GM23338 (cell line): ENCODE measurements at regions not wholly inside any gene's neighbourhood (a gene's known extent, or its start where the extent isn't known, plus 50 kb on each side); places are given as distances from the start of the nearest gene placed in this dataset.

Source experiments
- ATAC-seq: fragments of 200-7000 bp; cut with Tn5 transposase; 3 replicates; pipeline ENCODE4 v1.9.1; 2020
- DNase-seq: peaks from one replicate; pipeline ENCODE4 v3.0.0-alpha.2; 2015; ENCODE audit warnings: low spot score
- H2AFZ ChIP-seq: fragments of 200-600 bp; sonication (generic); 2 replicates; pipeline ENCODE4 v1.8.0; 2016; ENCODE audit warnings: antibody characterized with exemption, mild to moderate bottlenecking, moderate library complexity
- H3F3A ChIP-seq: fragments of 200-600 bp; sonication (generic); replicated peaks from 2 replicates; pipeline ENCODE4 v1.8.0; 2017; ENCODE audit warnings: antibody characterized with exemption, mixed run types, low read depth
- H3K27ac ChIP-seq: fragments of 200-600 bp; sonication (generic); 2 replicates; pipeline ENCODE4 v1.6.1; 2016; ENCODE audit warnings: low read depth
- H3K27me3 ChIP-seq: fragments of 200-600 bp; sonication (generic); 2 replicates; pipeline ENCODE4 v1.8.0; 2016; ENCODE audit warnings: mild to moderate bottlenecking, mixed run types, moderate library complexity; ENCODE audit not compliant: insufficient read depth
- H3K36me3 ChIP-seq: fragments of 200-600 bp; sonication (generic); 2 replicates; pipeline ENCODE4 v1.8.0; 2016; ENCODE audit warnings: mild to moderate bottlenecking; ENCODE audit not compliant: insufficient read depth
- H3K4me1 ChIP-seq: fragments of 200-600 bp; sonication (generic); 2 replicates; pipeline ENCODE4 v1.8.0; 2016; ENCODE audit warnings: mild to moderate bottlenecking, moderate library complexity; ENCODE audit not compliant: insufficient read depth
- H3K4me2 ChIP-seq: fragments of 200-600 bp; sonication (generic); 2 replicates; pipeline ENCODE4 v1.7.1; 2017; ENCODE audit warnings: mixed run types
- H3K4me3 ChIP-seq: fragments of 200-600 bp; sonication (generic); 2 replicates; pipeline ENCODE4 v1.6.1; 2016; ENCODE audit warnings: mixed run types
- H3K79me2 ChIP-seq: fragments of 200-600 bp; sonication (generic); replicated peaks from 2 replicates; pipeline ENCODE4 v1.8.0; 2017; ENCODE audit warnings: mild to moderate bottlenecking; ENCODE audit not compliant: insufficient read depth
- H3K9me2 ChIP-seq: fragments of 200-600 bp; sonication (generic); 2 replicates; pipeline ENCODE4 v1.8.0; 2017; ENCODE audit not compliant: insufficient read depth
- H4K20me1 ChIP-seq: fragments of 200-600 bp; sonication (generic); replicated peaks from 2 replicates; pipeline ENCODE4 v1.8.0; 2017; ENCODE audit warnings: mild to moderate bottlenecking; ENCODE audit not compliant: insufficient read depth
- H3K27ac Mint-ChIP-seq: 2 replicates; pipeline ENCODE4 v1.8.0; 2020; ENCODE audit warnings: inconsistent platforms, mild to moderate bottlenecking, moderate library complexity, mixed read lengths
- H3K27me3 Mint-ChIP-seq: 3 replicates; pipeline ENCODE4 v1.8.0; 2022; ENCODE audit warnings: low read depth, mild to moderate bottlenecking, moderate library complexity, mixed read lengths, inconsistent platforms; ENCODE audit not compliant: insufficient read depth, poor library complexity
- H3K36me3 Mint-ChIP-seq: 3 replicates; pipeline ENCODE4 v1.8.0; 2021; ENCODE audit warnings: low read depth, mild to moderate bottlenecking, inconsistent platforms, moderate library complexity, mixed read lengths
- H3K4me1 Mint-ChIP-seq: 3 replicates; pipeline ENCODE4 v1.8.0; 2020; ENCODE audit warnings: mild to moderate bottlenecking, inconsistent platforms, mixed read lengths
- H3K4me3 Mint-ChIP-seq: 3 replicates; pipeline ENCODE4 v1.8.0; 2021; ENCODE audit warnings: moderate library complexity, mild to moderate bottlenecking, inconsistent platforms, mixed read lengths
- H3K9me3 Mint-ChIP-seq: 3 replicates; pipeline ENCODE4 v1.8.0; 2020; ENCODE audit warnings: moderate library complexity, mild to moderate bottlenecking, inconsistent platforms, mixed read lengths
- CREB1 ChIP-seq: fragments of 250-450 bp; sonication (Bioruptor Pico); IDR thresholded peaks from 2 replicates; pipeline ENCODE4 v1.5.0; 2020; ENCODE audit warnings: low read depth, mild to moderate bottlenecking, moderate library complexity
- EZH2 ChIP-seq: fragments of 200-600 bp; sonication (generic); IDR thresholded peaks from one replicate; pipeline ENCODE4 v1.8.0; 2017; ENCODE audit warnings: antibody characterized with exemption, mild to moderate bottlenecking, low read depth; ENCODE audit not compliant: unreplicated experiment
- EZH2phosphoT487 ChIP-seq: fragments of 200-600 bp; sonication (generic); IDR thresholded peaks from one replicate; pipeline ENCODE4 v1.8.1; 2018; ENCODE audit warnings: antibody characterized with exemption; ENCODE audit not compliant: unreplicated experiment
- JUNB ChIP-seq: IDR thresholded peaks from one replicate; pipeline ENCODE4 v1.6.1; 2016; ENCODE audit warnings: antibody characterized with exemption; ENCODE audit not compliant: unreplicated experiment
- NANOG ChIP-seq: IDR thresholded peaks from 2 replicates; pipeline ENCODE4 v1.6.1; 2016; ENCODE audit warnings: antibody characterized with exemption, borderline replicate concordance
- POLR2AphosphoS5 ChIP-seq: IDR thresholded peaks from 2 replicates; pipeline ENCODE4 v1.6.1; 2016; ENCODE audit warnings: antibody characterized with exemption, low read depth
- STAT1 ChIP-seq: IDR thresholded peaks from one replicate; pipeline ENCODE4 v1.6.1; 2016; ENCODE audit warnings: antibody characterized with exemption; ENCODE audit not compliant: unreplicated experiment
- ZNF114 ChIP-seq: fragments of 250-450 bp; sonication (Bioruptor Pico); IDR thresholded peaks from 2 replicates; pipeline ENCODE4 v1.5.0; 2020; ENCODE audit warnings: mild to moderate bottlenecking, moderate library complexity
- ZNF331 ChIP-seq: fragments of 250-450 bp; sonication (Bioruptor Pico); IDR thresholded peaks from 2 replicates; pipeline ENCODE4 v1.5.0; 2020; ENCODE audit warnings: low read depth, mild to moderate bottlenecking, moderate library complexity
- TF ChIP-seq, protein P1 (sequence below): fragments of 250-450 bp; sonication (Bioruptor Pico); IDR thresholded peaks from 2 replicates; pipeline ENCODE4 v1.5.0; 2020; ENCODE audit warnings: mild to moderate bottlenecking, moderate library complexity
- TF ChIP-seq, protein P2 (sequence below), 2 experiments: fragments of 200-600 bp in 1 of 2; sonication (generic) in 1 of 2; conservative IDR thresholded peaks; 2 replicates each; pipeline versions ENCODE4 v1.5.1 to v1.6.1; 2016 to 2017; ENCODE audit warnings: antibody characterized with exemption in 2 of 2, low read depth in 2 of 2, mild to moderate bottlenecking in 2 of 2, moderate library complexity in 1 of 2
- TF ChIP-seq, protein P3 (sequence below): IDR thresholded peaks from one replicate; pipeline ENCODE4 v1.6.1; 2018; ENCODE audit warnings: antibody characterized with exemption; ENCODE audit not compliant: unreplicated experiment
- TF ChIP-seq, protein P4 (sequence below): IDR thresholded peaks from 2 replicates; pipeline ENCODE4 v1.6.1; 2016; ENCODE audit warnings: antibody characterized with exemption

DNA sequence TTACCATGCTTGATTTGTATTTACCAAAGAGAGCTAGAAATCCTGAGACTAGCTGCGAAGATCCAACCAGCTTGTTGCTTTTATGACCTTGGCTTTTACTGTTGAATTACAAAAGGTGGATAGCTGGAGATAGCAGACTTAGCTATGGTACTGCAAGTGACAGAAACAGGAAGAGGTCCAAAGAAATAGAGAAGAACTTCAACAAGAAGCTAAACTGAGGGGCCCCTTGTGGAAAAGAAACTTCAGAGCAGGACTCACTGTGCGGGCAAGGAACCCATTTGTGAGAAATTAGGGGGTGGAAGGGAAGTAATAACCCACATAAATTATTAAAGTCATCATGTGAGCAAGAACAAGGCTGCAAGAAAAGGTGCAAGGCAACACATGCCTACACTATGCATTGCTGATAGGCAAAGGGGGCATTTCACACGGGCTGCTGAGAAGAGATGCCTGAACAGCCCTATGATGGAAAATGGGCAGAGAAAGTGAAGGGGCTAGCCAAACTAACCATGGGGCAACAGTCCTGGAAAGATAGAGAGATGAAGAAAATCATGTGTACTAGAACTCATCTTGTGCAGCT, 116.6 kb upstream of the PRDX6 start:
- Histone ChIP-seq H3K9me2 (peaks cover 14% of the 10 kb centered on the region; the same call in 1 of the 2 replicates), H3K27me3 (no peaks in the 10 kb centered on the region), H3F3A (no peaks in the 10 kb centered on the region), H3K4me1 (no peaks in the 10 kb centered on the region), H3K4me2 (peak overlapping the region; percentile 41; the same call in 1 of the 2 replicates), H3K36me3 (no peaks in the 10 kb centered on the region), H3K4me3 (no peak overlapping the region), H3K79me2 (no peaks in the 10 kb centered on the region), H3K27ac (no peak overlapping the region), H2AFZ (no peak overlapping the region), H4K20me1 (0 out of 2 replicates have a peak, but pooled peaks cover 3% of the 10 kb centered on the region)
- ATAC-seq (no peak), DNase-seq (no peak)
- TF ChIP-seq, protein P1, sequence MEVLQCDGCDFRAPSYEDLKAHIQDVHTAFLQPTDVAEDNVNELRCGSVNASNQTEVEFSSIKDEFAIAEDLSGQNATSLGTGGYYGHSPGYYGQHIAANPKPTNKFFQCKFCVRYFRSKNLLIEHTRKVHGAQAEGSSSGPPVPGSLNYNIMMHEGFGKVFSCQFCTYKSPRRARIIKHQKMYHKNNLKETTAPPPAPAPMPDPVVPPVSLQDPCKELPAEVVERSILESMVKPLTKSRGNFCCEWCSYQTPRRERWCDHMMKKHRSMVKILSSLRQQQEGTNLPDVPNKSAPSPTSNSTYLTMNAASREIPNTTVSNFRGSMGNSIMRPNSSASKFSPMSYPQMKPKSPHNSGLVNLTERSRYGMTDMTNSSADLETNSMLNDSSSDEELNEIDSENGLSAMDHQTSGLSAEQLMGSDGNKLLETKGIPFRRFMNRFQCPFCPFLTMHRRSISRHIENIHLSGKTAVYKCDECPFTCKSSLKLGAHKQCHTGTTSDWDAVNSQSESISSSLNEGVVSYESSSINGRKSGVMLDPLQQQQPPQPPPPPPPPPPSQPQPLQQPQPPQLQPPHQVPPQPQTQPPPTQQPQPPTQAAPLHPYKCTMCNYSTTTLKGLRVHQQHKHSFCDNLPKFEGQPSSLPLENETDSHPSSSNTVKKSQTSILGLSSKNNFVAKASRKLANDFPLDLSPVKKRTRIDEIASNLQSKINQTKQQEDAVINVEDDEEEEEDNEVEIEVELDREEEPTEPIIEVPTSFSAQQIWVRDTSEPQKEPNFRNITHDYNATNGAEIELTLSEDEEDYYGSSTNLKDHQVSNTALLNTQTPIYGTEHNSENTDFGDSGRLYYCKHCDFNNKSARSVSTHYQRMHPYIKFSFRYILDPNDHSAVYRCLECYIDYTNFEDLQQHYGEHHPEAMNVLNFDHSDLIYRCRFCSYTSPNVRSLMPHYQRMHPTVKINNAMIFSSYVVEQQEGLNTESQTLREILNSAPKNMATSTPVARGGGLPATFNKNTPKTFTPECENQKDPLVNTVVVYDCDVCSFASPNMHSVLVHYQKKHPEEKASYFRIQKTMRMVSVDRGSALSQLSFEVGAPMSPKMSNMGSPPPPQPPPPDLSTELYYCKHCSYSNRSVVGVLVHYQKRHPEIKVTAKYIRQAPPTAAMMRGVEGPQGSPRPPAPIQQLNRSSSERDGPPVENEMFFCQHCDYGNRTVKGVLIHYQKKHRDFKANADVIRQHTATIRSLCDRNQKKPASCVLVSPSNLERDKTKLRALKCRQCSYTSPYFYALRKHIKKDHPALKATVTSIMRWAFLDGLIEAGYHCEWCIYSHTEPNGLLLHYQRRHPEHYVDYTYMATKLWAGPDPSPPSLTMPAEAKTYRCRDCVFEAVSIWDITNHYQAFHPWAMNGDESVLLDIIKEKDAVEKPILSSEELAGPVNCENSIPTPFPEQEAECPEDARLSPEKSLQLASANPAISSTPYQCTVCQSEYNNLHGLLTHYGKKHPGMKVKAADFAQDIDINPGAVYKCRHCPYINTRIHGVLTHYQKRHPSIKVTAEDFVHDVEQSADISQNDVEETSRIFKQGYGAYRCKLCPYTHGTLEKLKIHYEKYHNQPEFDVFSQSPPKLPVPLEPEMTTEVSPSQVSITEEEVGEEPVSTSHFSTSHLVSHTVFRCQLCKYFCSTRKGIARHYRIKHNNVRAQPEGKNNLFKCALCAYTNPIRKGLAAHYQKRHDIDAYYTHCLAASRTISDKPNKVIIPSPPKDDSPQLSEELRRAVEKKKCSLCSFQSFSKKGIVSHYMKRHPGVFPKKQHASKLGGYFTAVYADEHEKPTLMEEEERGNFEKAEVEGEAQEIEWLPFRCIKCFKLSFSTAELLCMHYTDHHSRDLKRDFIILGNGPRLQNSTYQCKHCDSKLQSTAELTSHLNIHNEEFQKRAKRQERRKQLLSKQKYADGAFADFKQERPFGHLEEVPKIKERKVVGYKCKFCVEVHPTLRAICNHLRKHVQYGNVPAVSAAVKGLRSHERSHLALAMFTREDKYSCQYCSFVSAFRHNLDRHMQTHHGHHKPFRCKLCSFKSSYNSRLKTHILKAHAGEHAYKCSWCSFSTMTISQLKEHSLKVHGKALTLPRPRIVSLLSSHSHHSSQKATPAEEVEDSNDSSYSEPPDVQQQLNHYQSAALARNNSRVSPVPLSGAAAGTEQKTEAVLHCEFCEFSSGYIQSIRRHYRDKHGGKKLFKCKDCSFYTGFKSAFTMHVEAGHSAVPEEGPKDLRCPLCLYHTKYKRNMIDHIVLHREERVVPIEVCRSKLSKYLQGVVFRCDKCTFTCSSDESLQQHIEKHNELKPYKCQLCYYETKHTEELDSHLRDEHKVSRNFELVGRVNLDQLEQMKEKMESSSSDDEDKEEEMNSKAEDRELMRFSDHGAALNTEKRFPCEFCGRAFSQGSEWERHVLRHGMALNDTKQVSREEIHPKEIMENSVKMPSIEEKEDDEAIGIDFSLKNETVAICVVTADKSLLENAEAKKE (CRISPR knock-in tag) = no peak
- TF ChIP-seq ZNF114 (CRISPR knock-in tag) (no peak), CREB1 (CRISPR knock-in tag) (no peak), EZH2 (no peak), POLR2AphosphoS5 (no peak), NANOG (no peak), JUNB (no peak), EZH2phosphoT487 (no peak), ZNF331 (CRISPR knock-in tag) (no peak), STAT1 (no peak)
- TF ChIP-seq, protein P2, sequence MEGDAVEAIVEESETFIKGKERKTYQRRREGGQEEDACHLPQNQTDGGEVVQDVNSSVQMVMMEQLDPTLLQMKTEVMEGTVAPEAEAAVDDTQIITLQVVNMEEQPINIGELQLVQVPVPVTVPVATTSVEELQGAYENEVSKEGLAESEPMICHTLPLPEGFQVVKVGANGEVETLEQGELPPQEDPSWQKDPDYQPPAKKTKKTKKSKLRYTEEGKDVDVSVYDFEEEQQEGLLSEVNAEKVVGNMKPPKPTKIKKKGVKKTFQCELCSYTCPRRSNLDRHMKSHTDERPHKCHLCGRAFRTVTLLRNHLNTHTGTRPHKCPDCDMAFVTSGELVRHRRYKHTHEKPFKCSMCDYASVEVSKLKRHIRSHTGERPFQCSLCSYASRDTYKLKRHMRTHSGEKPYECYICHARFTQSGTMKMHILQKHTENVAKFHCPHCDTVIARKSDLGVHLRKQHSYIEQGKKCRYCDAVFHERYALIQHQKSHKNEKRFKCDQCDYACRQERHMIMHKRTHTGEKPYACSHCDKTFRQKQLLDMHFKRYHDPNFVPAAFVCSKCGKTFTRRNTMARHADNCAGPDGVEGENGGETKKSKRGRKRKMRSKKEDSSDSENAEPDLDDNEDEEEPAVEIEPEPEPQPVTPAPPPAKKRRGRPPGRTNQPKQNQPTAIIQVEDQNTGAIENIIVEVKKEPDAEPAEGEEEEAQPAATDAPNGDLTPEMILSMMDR (conservative IDR thresholded peaks at IDR 0.05; ENCODE audit: low read depth in 2 of 2) = no peak
- TF ChIP-seq, protein P3, sequence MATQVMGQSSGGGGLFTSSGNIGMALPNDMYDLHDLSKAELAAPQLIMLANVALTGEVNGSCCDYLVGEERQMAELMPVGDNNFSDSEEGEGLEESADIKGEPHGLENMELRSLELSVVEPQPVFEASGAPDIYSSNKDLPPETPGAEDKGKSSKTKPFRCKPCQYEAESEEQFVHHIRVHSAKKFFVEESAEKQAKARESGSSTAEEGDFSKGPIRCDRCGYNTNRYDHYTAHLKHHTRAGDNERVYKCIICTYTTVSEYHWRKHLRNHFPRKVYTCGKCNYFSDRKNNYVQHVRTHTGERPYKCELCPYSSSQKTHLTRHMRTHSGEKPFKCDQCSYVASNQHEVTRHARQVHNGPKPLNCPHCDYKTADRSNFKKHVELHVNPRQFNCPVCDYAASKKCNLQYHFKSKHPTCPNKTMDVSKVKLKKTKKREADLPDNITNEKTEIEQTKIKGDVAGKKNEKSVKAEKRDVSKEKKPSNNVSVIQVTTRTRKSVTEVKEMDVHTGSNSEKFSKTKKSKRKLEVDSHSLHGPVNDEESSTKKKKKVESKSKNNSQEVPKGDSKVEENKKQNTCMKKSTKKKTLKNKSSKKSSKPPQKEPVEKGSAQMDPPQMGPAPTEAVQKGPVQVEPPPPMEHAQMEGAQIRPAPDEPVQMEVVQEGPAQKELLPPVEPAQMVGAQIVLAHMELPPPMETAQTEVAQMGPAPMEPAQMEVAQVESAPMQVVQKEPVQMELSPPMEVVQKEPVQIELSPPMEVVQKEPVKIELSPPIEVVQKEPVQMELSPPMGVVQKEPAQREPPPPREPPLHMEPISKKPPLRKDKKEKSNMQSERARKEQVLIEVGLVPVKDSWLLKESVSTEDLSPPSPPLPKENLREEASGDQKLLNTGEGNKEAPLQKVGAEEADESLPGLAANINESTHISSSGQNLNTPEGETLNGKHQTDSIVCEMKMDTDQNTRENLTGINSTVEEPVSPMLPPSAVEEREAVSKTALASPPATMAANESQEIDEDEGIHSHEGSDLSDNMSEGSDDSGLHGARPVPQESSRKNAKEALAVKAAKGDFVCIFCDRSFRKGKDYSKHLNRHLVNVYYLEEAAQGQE = no peak
- TF ChIP-seq, protein P4, sequence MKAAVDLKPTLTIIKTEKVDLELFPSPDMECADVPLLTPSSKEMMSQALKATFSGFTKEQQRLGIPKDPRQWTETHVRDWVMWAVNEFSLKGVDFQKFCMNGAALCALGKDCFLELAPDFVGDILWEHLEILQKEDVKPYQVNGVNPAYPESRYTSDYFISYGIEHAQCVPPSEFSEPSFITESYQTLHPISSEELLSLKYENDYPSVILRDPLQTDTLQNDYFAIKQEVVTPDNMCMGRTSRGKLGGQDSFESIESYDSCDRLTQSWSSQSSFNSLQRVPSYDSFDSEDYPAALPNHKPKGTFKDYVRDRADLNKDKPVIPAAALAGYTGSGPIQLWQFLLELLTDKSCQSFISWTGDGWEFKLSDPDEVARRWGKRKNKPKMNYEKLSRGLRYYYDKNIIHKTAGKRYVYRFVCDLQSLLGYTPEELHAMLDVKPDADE = no peak
- Mint-ChIP-seq H3K27ac (no peak overlapping the region; the same call in 1 of the 2 replicates), H3K4me3 (no peak overlapping the region), H3K36me3 (no peaks in the 10 kb centered on the region; the same call in 2 of the 3 replicates), H3K9me3 (no peaks in the 10 kb centered on the region), H3K27me3 (no peaks in the 10 kb centered on the region), H3K4me1 (peaks cover 6% of the 10 kb centered on the region)
